Suprapubic skin (tissue), 4 donors: ENCODE measurements at regions not wholly inside any gene's neighbourhood (a gene's known extent, or its start where the extent isn't known, plus 50 kb on each side); places are given as distances from the start of the nearest gene placed in this dataset.

Source experiments
- CTCF ChIP-seq, 2 donors: fragments of 200-600 bp in 1 of 2; fragments of 450-650 bp in 1 of 2; sonication (generic) in 1 of 2; IDR thresholded peaks; one replicate each; pipeline ENCODE4 v1.5.1; 2016 to 2019; ENCODE audit warnings: antibody characterized with exemption in 2 of 2, mild to moderate bottlenecking in 1 of 2, moderate library complexity in 1 of 2
- POLR2A ChIP-seq, 2 donors: fragments of 450-650 bp; IDR thresholded peaks; one replicate each; pipeline ENCODE4 v1.6.1; 2017; ENCODE audit warnings: antibody characterized with exemption in 2 of 2, mild to moderate bottlenecking in 2 of 2, moderate library complexity in 2 of 2
- POLR2AphosphoS5 ChIP-seq, 3 donors: sonication (generic); formaldehyde crosslinking; IDR thresholded peaks; one replicate each; pipeline ENCODE4 v1.6.1; 2017; ENCODE audit warnings: antibody characterized with exemption in 3 of 3

GRCh38 chr3:31161889-31162288 lies 267.4 kb upstream of the GADL1 start:
- TF ChIP-seq POLR2A (IDR thresholded peaks at IDR 0.05), result no peak
- no peak for TF ChIP-seq CTCF (IDR thresholded peaks at IDR 0.05)
- TF ChIP-seq POLR2AphosphoS5 (IDR thresholded peaks at IDR 0.05), result no peak
